DOHH2 (cell line): ENCODE measurements at regions not wholly inside any gene's neighbourhood (a gene's known extent, or its start where the extent isn't known, plus 50 kb on each side); places are given as distances from the start of the nearest gene placed in this dataset.

Experiments
- EZH2phosphoT487 ChIP-seq: fragments of 200-600 bp; sonication (generic); IDR thresholded peaks from 2 replicates; pipeline ENCODE4 v1.6.1; 2017; ENCODE audit warnings: borderline replicate concordance, mild to moderate bottlenecking, antibody characterized with exemption, low read length, moderate library complexity, mixed read lengths
- TF ChIP-seq, protein P1 (sequence below): fragments of 200-600 bp; sonication (generic); IDR thresholded peaks from one replicate; pipeline ENCODE4 v1.5.1; 2014; ENCODE audit warnings: antibody characterized with exemption, mild to moderate bottlenecking, low read depth, low read length; ENCODE audit not compliant: poor library complexity, severe bottlenecking

GRCh38 chr17:69854225-69854780 is 220.7 kb upstream of the KCNJ16 start:
- TF ChIP-seq, protein P1, sequence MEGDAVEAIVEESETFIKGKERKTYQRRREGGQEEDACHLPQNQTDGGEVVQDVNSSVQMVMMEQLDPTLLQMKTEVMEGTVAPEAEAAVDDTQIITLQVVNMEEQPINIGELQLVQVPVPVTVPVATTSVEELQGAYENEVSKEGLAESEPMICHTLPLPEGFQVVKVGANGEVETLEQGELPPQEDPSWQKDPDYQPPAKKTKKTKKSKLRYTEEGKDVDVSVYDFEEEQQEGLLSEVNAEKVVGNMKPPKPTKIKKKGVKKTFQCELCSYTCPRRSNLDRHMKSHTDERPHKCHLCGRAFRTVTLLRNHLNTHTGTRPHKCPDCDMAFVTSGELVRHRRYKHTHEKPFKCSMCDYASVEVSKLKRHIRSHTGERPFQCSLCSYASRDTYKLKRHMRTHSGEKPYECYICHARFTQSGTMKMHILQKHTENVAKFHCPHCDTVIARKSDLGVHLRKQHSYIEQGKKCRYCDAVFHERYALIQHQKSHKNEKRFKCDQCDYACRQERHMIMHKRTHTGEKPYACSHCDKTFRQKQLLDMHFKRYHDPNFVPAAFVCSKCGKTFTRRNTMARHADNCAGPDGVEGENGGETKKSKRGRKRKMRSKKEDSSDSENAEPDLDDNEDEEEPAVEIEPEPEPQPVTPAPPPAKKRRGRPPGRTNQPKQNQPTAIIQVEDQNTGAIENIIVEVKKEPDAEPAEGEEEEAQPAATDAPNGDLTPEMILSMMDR: no peak
- no peak for TF ChIP-seq EZH2phosphoT487
